HG02759 (cell line): ENCODE measurements at regions not wholly inside any gene's neighbourhood (a gene's known extent, or its start where the extent isn't known, plus 50 kb on each side); places are given as distances from the start of the nearest gene placed in this dataset.

Experiments used
- ATAC-seq: cut with Tn5 transposase; IDR thresholded peaks from one replicate; pipeline ENCODE4 v1.9.1; 2021; ENCODE audit warnings: mild to moderate bottlenecking, moderate library complexity; ENCODE audit not compliant: unreplicated experiment

- no peak for ATAC-seq
Observed at GRCh38 chr20:7323957-7324356, 556.5 kb downstream of the BMP2 start.

DNA sequence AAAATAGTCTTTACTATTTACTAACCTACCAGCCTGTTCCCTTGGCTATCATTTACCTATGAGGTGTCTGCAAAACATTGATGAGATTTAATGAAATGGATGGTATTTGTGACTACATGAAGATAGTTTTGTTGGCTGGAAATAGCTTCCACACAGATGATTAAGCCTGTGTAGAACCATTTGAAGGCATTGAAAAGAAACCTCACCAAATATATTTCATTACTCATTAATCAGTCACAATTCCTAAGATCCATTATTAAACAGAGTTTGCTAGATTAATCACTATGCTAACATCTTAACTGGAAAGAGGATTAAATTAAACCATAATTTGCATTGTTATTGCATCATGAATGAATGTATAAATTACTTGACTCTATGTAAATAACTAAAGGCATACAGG is 560.3 kb downstream of the BMP2 start:
- no peak for ATAC-seq

DNA sequence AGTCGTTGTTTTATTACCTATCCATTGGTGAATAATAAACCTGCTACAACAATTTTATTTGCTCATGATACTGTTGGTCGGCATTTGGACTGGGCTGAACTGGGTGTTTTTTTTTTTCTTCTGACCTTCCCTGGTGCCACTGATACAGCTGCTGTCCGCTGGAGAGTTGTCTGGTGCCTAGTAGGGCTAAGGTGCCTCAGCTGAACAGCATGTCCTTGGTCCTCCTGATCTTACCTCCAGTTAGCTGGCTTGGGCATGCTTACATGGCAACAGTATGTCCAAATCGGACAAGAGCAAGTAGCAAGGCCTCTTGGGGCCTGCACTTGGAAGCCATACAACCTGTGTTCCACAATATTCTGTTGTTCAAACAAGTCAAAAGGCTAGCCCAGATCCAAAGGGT is 563.4 kb downstream of the BMP2 start:
- ATAC-seq, result no peak

DNA sequence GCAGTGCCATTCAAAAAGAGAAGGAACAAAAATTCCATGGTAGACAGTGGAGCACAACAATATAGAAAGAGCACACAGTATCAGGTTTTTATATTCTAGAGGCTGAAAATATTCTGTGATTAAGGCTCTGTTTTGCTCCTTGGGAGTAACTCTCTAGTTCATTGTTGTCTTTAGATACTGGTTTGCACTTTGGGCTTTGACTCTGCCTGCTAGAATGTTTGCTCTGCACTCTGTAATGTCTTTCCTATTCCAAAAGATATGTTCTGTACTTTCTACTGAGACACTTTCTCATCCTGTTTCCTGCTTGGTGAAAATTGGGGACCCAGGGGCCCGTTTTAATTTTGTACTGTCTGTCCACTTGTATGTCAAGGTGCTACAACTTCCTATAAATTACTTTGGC is 564.7 kb downstream of the BMP2 start:
- no peak for ATAC-seq

DNA sequence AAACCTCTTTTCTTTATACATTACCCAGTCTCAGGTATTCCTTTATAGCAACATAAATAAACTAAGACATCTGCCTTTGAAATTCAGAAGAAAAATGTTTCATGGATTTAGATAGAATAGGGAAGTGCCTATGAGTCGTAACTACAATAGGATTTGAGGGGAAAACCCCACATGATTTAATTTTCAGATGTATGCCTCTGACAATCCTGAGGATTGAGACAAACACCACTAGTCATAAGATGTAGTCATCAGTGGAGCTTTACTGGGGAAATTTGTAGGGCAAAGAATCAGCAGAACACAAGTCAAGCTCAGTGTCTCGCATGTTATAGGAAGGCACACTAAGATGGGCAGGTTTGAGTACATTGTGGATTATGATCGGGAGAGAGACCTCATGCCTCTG is 566.4 kb downstream of the BMP2 start:
- no peak for ATAC-seq

DNA sequence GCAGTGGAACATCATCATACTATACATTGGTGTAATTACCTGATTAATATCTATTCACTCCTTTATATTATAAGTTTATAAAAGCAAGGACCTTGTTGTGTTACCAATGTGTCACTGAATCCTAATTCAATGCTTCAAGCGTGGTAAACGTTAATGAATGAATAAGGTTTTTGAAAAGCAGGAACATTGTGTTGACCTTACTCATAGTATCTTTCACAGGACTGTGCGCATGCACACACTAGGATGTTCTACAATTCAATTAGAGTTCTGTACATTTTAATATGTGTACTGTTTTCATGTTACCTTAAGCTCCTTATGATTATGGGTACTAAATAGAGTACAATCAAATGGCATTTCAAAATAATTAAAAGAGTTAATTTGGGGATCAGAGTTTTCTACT is 578.5 kb downstream of the BMP2 start:
- no peak for ATAC-seq

DNA sequence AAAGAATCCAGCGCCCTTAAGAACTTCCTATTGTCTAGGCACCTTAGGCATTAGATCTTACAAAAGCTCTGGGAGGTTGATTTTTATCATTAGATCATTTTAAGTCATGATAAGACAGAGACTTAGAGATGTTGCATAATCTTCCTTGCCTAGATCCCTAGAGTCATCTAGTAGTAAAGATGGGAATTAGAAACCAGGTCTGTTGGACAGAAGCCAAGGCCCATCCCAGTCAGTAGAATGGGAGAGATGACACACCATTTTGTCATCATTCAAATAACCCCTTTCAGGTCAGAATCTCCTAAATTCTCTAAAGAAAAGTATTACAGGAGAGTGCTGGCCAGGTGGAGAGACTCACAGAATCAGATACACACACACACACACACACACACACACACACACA is 579.1 kb downstream of the BMP2 start:
- no peak for ATAC-seq

GRCh38 chr20:7347409-7347808 is 579.9 kb downstream of the BMP2 start:
- no peak for ATAC-seq

- ATAC-seq, result no peak
Observed at GRCh38 chr20:7348253-7348652, 580.8 kb downstream of the BMP2 start.

DNA sequence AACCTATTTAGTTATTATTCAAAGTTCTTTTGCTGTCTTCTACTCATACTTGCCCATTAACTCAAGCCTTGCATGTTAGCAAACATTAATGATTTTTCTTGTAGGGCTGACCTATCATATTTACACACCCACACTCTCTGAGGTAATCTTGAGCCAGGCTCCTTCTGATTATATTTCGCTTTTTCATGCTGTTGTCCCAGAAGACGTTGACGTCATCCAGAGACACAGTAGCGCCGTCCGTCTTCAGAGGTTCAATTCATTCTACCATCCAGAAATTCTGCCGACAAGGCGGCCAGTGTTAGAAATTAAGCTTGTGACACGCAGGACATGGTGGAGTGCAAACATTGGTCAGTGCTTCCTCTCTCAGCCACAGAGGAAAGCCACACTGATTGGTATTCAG is 584.7 kb downstream of the BMP2 start:
- ATAC-seq, result no peak

GRCh38 chr20:7355051-7355450 is 585.2 kb downstream of the HAO1 start:
- ATAC-seq, result no peak

DNA sequence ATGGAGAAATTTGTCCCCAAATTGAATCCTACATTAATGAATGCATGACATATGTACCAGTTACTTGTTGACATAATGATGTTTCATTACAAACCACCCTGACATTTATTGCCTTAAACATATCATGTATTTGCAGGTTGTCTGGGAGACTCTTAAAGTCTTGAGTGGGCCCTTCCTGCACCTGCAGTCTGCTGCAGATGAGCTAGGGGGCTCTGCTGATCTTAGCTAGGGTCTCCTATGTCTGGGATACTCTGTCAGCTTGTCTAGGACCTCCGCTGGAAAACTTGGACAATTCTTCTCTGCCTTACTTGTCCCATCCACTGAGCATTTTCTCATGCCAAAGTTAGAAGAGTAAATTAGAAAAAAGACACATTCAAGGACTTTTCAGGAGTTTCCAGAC is 581.6 kb downstream of the HAO1 start:
- no peak for ATAC-seq

DNA sequence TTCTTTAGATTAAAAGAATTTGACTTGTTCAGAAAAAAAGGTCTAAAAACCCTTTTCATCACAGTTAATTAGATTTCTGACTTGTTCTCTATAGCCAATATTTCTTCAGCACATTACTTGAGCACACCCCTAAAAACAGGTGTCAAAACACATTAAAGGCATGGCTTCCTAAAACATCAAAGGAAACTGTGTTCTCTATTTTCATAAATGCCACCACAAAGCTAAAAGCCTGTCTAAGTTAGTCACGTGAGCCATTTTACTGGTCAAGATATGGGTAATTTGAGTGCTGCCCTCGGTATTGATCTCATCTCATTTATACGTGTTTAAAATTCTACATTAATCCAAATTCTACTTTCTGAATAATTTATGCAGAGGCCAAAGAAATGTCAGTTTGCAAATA is 580.5 kb downstream of the HAO1 start:
- no peak for ATAC-seq

DNA sequence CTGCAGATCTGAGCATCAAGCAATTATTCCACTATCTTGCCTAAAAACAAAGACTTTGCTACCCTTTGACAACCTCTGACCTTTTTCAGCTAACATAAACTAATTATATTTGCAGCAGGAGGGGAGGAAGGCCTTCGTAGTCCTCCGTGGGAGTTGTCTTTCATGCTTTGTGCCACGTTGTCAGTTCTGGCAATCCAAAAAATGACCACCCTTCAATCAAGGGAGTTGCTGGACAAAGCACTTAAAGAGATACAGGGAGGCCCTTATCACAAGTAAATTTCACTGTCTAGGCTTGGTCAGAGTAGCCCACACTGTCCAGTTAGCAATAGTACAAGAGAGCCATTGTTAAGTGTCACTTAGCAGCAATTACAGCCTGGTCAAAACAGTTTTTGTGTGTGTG is 578.9 kb downstream of the HAO1 start:
- no peak for ATAC-seq

GRCh38 chr20:7361931-7362330 is 578.3 kb downstream of the HAO1 start:
- no peak for ATAC-seq

- ATAC-seq, result no peak
Observed at GRCh38 chr20:7362601-7363000, 577.7 kb downstream of the HAO1 start.

GRCh38 chr20:7366189-7366588 is 574.1 kb downstream of the HAO1 start:
- no peak for ATAC-seq

GRCh38 chr20:7371518-7372163 is 568.6 kb downstream of the HAO1 start:
- no peak for ATAC-seq

DNA sequence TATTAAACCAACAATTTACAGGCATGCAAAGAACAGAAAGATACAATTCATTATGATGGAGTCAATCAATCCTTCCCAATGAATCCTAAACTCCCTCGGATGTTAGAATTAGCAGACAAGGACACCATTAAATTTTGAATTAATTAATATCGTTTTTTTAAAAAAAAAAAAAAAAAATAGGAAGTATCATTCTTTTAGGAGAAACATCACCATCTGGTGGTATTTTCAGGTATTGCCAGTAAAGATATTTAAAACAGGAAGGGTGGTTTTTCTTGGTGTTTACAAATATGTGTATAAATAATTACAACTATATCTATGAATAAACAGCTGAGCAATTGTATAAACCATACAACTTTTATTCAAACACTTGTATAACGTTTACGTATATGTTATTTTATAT is 564.4 kb downstream of the HAO1 start:
- no peak for ATAC-seq

DNA sequence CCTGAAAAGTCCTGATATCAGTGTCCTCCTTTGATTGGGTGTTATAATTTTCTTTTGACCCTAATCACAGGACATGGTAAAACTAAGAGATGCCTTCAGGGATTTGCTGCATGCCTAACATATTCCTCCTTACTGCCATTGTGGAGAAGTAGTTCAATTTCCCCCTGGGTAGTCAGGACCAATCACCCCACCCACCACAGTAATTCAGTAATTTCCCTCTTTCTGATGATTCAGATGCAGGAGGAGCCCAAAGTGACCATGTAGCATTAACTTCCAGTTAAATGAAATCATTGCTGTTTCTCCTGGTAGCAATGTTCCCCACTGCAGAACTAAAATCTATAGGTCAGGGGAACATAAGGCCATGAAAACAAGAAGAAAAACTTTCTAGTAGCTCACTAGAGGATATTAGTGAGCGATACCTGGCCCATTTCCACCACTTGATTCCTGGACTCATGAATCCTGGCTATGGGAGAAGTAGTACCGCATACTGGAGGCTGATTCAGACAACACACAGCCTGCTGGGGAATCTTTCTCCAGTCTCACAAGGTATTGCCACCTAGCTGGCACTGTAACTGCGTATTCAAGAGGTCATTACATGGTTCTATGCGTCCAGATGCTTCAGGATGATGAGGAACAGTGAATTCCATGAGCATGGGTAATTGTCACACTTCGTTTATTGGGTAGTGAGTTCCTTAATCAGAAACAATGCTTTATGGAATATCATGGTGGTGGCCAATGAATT is 561.2 kb downstream of the HAO1 start:
- no peak for ATAC-seq

GRCh38 chr20:7379621-7380220 is 560.5 kb downstream of the HAO1 start:
- no peak for ATAC-seq

GRCh38 chr20:7383216-7383615 is 557.0 kb downstream of the HAO1 start:
- ATAC-seq, result no peak
